Transverse colon (tissue), 4 donors: ENCODE measurements at regions not wholly inside any gene's neighbourhood (a gene's known extent, or its start where the extent isn't known, plus 50 kb on each side); places are given as distances from the start of the nearest gene placed in this dataset.

Experiments
- DNase-seq: peaks from one replicate; pipeline ENCODE4 v3.0.0-alpha.2; 2019
- H3K27ac ChIP-seq, 4 donors: fragments of 200-600 bp; sonication (generic); 2 replicates each; pipeline ENCODE4 v1.5.1; 2016 to 2018; ENCODE audit warnings: inconsistent platforms in 4 of 4
- H3K27me3 ChIP-seq: fragments of 200-600 bp; sonication (generic); 2 replicates; pipeline ENCODE4 v1.5.1; 2017; ENCODE audit warnings: inconsistent platforms
- H3K36me3 ChIP-seq, 4 donors: fragments of 200-600 bp; sonication (generic); 2 replicates each; pipeline ENCODE4 v1.5.1; 2017 to 2019; ENCODE audit warnings: inconsistent platforms in 4 of 4
- H3K4me1 ChIP-seq, 4 donors: fragments of 200-600 bp; sonication (generic); 2 replicates each; pipeline ENCODE4 v1.5.1; 2017 to 2020; ENCODE audit warnings: inconsistent platforms in 4 of 4
- H3K4me3 ChIP-seq, 4 donors: fragments of 200-600 bp; sonication (generic); 1 replicate in 1 of 4; 2 replicates in 3 of 4; pipeline versions ENCODE4 v1.5.1 to v1.6.1; 2017 to 2019; ENCODE audit warnings: inconsistent platforms in 4 of 4
- H3K9me3 ChIP-seq, 2 donors: fragments of 200-600 bp; sonication (generic); 2 replicates each; pipeline ENCODE4 v1.5.1; 2017 to 2019; ENCODE audit warnings: inconsistent platforms in 2 of 2
- CTCF ChIP-seq, 5 experiments: fragments of 200-600 bp in 3 of 5; fragments of 450-650 bp in 2 of 5; sonication (generic) in 3 of 5; IDR thresholded peaks; 1 replicate in 2 of 5; 2 replicates in 3 of 5; pipeline ENCODE4 v1.5.1; 2016 to 2017; ENCODE audit warnings: antibody characterized with exemption in 5 of 5, inconsistent platforms in 3 of 5, mild to moderate bottlenecking in 2 of 5, moderate library complexity in 1 of 5
- EP300 ChIP-seq: sonication (generic); formaldehyde crosslinking; IDR thresholded peaks from one replicate; pipeline ENCODE4 v1.6.1; 2017; ENCODE audit warnings: antibody characterized with exemption, low read depth
- POLR2A ChIP-seq: fragments of 450-650 bp; IDR thresholded peaks from one replicate; pipeline ENCODE4 v1.6.1; 2016; ENCODE audit warnings: antibody characterized with exemption, mild to moderate bottlenecking, moderate library complexity
- POLR2AphosphoS5 ChIP-seq, 3 donors: sonication (generic); formaldehyde crosslinking; IDR thresholded peaks; one replicate each; pipeline ENCODE4 v1.6.1; 2016; ENCODE audit warnings: antibody characterized with exemption in 3 of 3
- WGBS, 2 donors: methylation state at CpG; one replicate each; pipeline ENCODE4 v1.1.5; 2018; ENCODE audit warnings: low coverage in 1 of 2; 5-methylcytosine and 5-hydroxymethylcytosine counted together
- in situ Hi-C, 4 donors: fragments of 200-750 bp; cut with MboI; loops; one replicate each; pipeline versions ENCODE4 v1.15.0 to v1.15.1; 2017; ENCODE audit warnings: low sequenced_read_pairs in 3 of 4, low pct_ligation_motif_present in 1 of 4, low pct_unique_long_range_greater_than_20kb in 1 of 4
- intact Hi-C: fragments of 100-400 bp; cut with DNase I; formaldehyde crosslinking; loops from one replicate; pipeline ENCODE4 v1.15.1; 2023; ENCODE audit warnings: low total_unique reads

GRCh38 chr13:107847406-107847805 is 367.9 kb downstream of the LIG4 start:
- DNase-seq = no peak
- intact Hi-C loops = no loop called here
- 9 to 50% methylated on average over 1 to 5 of the region's 5 CpGs for WGBS, 2 donors
- no peak for TF ChIP-seq POLR2A
- no peak for TF ChIP-seq EP300
- no peak for TF ChIP-seq POLR2AphosphoS5 (IDR thresholded peaks at IDR 0.05)
- TF ChIP-seq CTCF (IDR thresholded peaks at IDR 0.05) = no peak
- in situ Hi-C loops = no loop called here
- Histone ChIP-seq H3K36me3 (no peaks in the 10 kb centered on the region), H3K27ac (no peak overlapping the region), H3K27me3 (no peaks in the 10 kb centered on the region), H3K4me3 (no peak overlapping the region), H3K9me3 (no peaks in the 10 kb centered on the region), H3K4me1 (no peaks in the 10 kb centered on the region)

GRCh38 chr13:107846642-107847041 is 368.7 kb downstream of the LIG4 start:
- Histone ChIP-seq H3K36me3 (no peaks in the 10 kb centered on the region), H3K4me1 (no peaks in the 10 kb centered on the region), H3K9me3 (no peaks in the 10 kb centered on the region), H3K27ac (no peak overlapping the region), H3K27me3 (no peaks in the 10 kb centered on the region), H3K4me3 (no peak overlapping the region)
- TF ChIP-seq CTCF (IDR thresholded peaks at IDR 0.05) = no peak
- TF ChIP-seq EP300 = no peak
- TF ChIP-seq POLR2AphosphoS5 (IDR thresholded peaks at IDR 0.05) = no peak
- TF ChIP-seq POLR2A = no peak
- in situ Hi-C loops (no loop called here), intact Hi-C loops (no loop called here)
- no peak for DNase-seq
- WGBS, 2 donors = 69% methylated on average over 1 of the region's 1 CpG; no CpG with 5 or more reads in 1 of the 2 donors

DNA sequence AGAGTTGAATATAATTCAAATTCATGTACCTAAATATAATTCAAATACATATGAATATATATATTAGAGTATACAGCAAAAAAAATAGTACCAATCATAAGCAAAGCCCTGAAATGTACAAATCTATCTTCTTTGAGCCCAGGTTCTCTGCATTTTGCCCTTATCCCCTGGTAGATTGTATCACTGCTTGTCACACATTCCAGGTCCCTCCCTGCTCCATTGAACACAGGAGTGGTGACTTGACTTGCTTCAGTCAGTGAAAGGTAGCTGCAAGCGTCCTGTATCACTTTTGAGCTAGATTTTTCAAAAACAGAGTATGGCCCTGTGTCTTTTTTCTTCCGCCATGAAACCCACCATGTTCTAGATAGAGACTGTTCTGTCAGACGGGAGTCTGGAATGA is 369.4 kb downstream of the LIG4 start:
- no peaks in the 10 kb centered on the region for H3K36me3 ChIP-seq
- in situ Hi-C loops (no loop called here), intact Hi-C loops (no loop called here)
- TF ChIP-seq CTCF (IDR thresholded peaks at IDR 0.05) (no peak), POLR2AphosphoS5 (IDR thresholded peaks at IDR 0.05) (no peak), EP300 (no peak), POLR2A (no peak)
- no peaks in the 10 kb centered on the region for H3K9me3 ChIP-seq
- no peaks in the 10 kb centered on the region for H3K27me3 ChIP-seq
- 67 to 85% methylated on average over 3 of the region's 3 CpGs for WGBS, 2 donors
- H3K4me1 ChIP-seq = no peaks in the 10 kb centered on the region
- H3K27ac ChIP-seq = no peak overlapping the region
- H3K4me3 ChIP-seq = no peak overlapping the region
- DNase-seq = no peak

DNA sequence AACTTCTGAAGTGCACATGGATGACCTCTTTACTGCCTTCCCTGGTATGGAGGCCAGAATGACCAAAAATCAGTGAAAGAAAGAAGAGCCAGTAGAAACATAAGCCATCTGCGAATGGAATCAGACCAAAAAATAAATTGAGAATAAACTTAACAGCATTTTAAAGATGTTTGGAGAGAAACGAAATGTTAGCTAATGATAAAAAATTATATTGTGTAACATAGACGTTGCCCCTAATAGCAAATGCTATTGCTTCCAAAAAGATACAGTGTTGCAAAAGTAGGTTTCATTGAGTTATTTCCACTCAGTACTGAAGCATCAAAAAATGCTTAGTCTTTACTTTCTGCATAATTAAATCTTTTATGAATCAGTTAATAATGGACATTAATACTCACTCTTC is 371.7 kb downstream of the LIG4 start:
- no peaks in the 10 kb centered on the region for H3K36me3 ChIP-seq
- WGBS, 2 donors = 59 to 73% methylated on average over 3 of the region's 3 CpGs
- in situ Hi-C loops (no loop called here), intact Hi-C loops (no loop called here)
- no peak overlapping the region for H3K4me3 ChIP-seq
- no peak for DNase-seq
- no peak overlapping the region for H3K27ac ChIP-seq
- TF ChIP-seq CTCF (IDR thresholded peaks at IDR 0.05) (no peak), EP300 (no peak), POLR2AphosphoS5 (IDR thresholded peaks at IDR 0.05) (no peak), POLR2A (no peak)
- H3K4me1 ChIP-seq = no peaks in the 10 kb centered on the region
- no peaks in the 10 kb centered on the region for H3K9me3 ChIP-seq
- H3K27me3 ChIP-seq = no peaks in the 10 kb centered on the region
